Activated CD4-positive, alpha-beta T cell treated with anti-CD3 and anti-CD28 coated beads, Interleukin-2, amount 50 U/mL, for 24 hours (primary cell): ENCODE measurements at regions not wholly inside any gene's neighbourhood (a gene's known extent, or its start where the extent isn't known, plus 50 kb on each side); places are given as distances from the start of the nearest gene placed in this dataset.

Experiments
- DNase-seq, 2 donors: peaks; one replicate each; pipeline ENCODE4 v3.0.0-alpha.2; 2020; ENCODE audit warnings: low read depth in 1 of 2, low spot score in 1 of 2

- DNase-seq = no peak
These were observed 234.0 kb downstream of the MIAT start for GRCh38 chr22:26891429-26891828.

GRCh38 chr22:26892166-26893041, 235.0 kb downstream of the MIAT start:
- no peak for DNase-seq

GRCh38 chr22:26893173-26894110, 236.1 kb downstream of the MIAT start:
- no peak for DNase-seq

GRCh38 chr22:26894362-26894761, 237.0 kb downstream of the MIAT start:
- no peak for DNase-seq

GRCh38 chr22:26894766-26895485, 237.5 kb downstream of the MIAT start:
- DNase-seq = no peak

GRCh38 chr22:26897384-26897783, 240.0 kb downstream of the MIAT start:
- DNase-seq = no peak

- no peak for DNase-seq
These were observed 241.7 kb downstream of the MIAT start for GRCh38 chr22:26898946-26899605.

GRCh38 chr22:26900787-26901186, 243.4 kb downstream of the MIAT start:
- no peak for DNase-seq

- DNase-seq = no peak
These were observed 243.9 kb downstream of the MIAT start for GRCh38 chr22:26901198-26901816.

- no peak for DNase-seq
These were observed 245.1 kb downstream of the MIAT start for GRCh38 chr22:26902401-26903029.

GRCh38 chr22:26903030-26903856, 245.9 kb downstream of the MIAT start:
- DNase-seq = no peak

GRCh38 chr22:26904483-26904882, 247.1 kb downstream of the MIAT start:
- DNase-seq = no peak

GRCh38 chr22:26905076-26905475, 247.7 kb downstream of the MIAT start:
- DNase-seq = no peak

GRCh38 chr22:26905640-26906039, 248.3 kb downstream of the MIAT start:
- no peak for DNase-seq

GRCh38 chr22:26906464-26906863, 249.1 kb downstream of the MIAT start:
- no peak for DNase-seq

GRCh38 chr22:26907366-26907765, 250.0 kb downstream of the MIAT start:
- no peak for DNase-seq

- no peak for DNase-seq
These were observed 253.5 kb downstream of the MIAT start for GRCh38 chr22:26910845-26911244.

GRCh38 chr22:26912655-26913345, 255.4 kb downstream of the MIAT start:
- DNase-seq = no peak
